ENCODE measurements at regions not wholly inside any gene's neighbourhood (a gene's known extent, or its start where the extent isn't known, plus 50 kb on each side); places are given as distances from the start of the nearest gene placed in this dataset.

DNA sequence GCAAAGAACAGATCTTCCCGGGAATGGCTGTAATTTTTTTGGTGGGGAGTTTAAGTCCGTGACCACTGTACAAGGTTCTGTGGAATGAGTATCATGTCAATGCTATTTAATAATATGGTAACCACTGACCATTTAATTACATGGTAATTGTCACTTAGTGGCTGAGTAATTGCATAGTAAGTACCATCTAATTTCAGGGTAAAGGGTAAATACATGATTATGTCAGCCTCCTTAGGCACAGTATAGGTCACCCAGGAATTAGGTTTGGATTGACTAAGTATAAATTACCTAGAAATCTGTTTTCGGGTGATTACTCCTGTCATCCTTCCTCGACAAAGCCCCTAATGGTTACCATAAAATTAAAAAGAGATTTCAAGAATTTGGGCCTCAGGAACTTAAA lies 120.1 kb upstream of the AGBL1 start:
- no peak for TF ChIP-seq CTCF (IDR thresholded peaks at IDR 0.05; ENCODE audit: borderline replicate concordance, insufficient read depth, low read depth, low read length)

GRCh38 chr15:85960381-85960780 lies 119.3 kb upstream of the AGBL1 start:
- no peak for TF ChIP-seq CTCF (IDR thresholded peaks at IDR 0.05; ENCODE audit: borderline replicate concordance, insufficient read depth, low read depth, low read length)
- H3K4me3 ChIP-seq (ENCODE audit: low read depth, low read length): no peak overlapping the region

More for the DNA sequence above, 120.1 kb upstream of the AGBL1 start:
- H3K4me3 ChIP-seq (ENCODE audit: low read depth, low read length): no peak overlapping the region

- H3K4me3 ChIP-seq (ENCODE audit: low read depth, low read length): no peak overlapping the region
- TF ChIP-seq CTCF (IDR thresholded peaks at IDR 0.05; ENCODE audit: borderline replicate concordance, insufficient read depth, low read depth, low read length): no peak
Measured at GRCh38 chr15:85961821-85962220, 117.8 kb upstream of the AGBL1 start.

DNA sequence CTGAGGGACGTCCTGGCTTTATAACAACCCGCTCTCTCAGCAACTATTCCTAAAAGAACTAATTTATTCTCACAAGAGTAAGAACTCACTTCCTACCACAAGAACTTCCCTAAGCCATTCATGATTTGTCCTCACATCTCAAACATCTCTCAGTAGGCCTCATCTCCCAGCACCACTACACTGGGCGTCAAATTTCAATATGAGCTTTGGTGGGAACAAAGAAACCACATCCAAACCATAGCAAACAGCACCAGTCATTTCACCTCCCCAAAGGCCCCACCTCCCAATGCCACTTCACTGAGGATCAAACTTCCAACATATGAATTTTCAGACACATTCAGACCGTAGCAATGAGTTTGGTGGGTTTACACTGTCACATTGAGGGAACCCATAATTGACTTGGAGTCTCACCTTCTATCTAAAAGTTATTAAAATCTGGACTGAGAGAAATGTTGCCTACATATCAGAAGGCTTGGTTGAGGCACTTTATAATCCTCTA lies 116.4 kb upstream of the AGBL1 start:
- H3K4me3 ChIP-seq (ENCODE audit: low read depth, low read length): no peak overlapping the region
- TF ChIP-seq CTCF (IDR thresholded peaks at IDR 0.05; ENCODE audit: borderline replicate concordance, insufficient read depth, low read depth, low read length): no peak

DNA sequence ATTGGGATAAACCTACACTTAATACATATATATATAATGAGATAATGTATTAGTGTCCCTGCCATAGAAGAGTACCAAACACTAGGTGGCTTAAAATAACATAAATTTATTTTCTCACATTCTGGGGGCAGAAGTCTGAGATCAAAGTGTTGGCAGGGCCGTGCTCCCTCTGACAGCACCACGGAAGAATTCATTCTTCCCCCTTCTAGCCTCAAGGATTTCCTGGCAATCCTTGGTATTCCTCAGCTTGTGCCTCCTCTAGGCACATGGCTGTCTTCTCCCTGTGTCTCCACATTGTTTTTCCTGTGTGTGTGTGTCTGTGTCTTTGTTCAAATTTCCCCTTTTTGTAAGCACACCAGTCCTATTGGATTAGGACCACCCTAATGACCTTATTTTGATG lies 115.2 kb upstream of the AGBL1 start:
- TF ChIP-seq CTCF (IDR thresholded peaks at IDR 0.05; ENCODE audit: borderline replicate concordance, insufficient read depth, low read depth, low read length): no peak
- no peak overlapping the region for H3K4me3 ChIP-seq (ENCODE audit: low read depth, low read length)

GRCh38 chr15:85967553-85967952 lies 112.1 kb upstream of the AGBL1 start:
- no peak for TF ChIP-seq CTCF (IDR thresholded peaks at IDR 0.05; ENCODE audit: borderline replicate concordance, insufficient read depth, low read depth, low read length)

DNA sequence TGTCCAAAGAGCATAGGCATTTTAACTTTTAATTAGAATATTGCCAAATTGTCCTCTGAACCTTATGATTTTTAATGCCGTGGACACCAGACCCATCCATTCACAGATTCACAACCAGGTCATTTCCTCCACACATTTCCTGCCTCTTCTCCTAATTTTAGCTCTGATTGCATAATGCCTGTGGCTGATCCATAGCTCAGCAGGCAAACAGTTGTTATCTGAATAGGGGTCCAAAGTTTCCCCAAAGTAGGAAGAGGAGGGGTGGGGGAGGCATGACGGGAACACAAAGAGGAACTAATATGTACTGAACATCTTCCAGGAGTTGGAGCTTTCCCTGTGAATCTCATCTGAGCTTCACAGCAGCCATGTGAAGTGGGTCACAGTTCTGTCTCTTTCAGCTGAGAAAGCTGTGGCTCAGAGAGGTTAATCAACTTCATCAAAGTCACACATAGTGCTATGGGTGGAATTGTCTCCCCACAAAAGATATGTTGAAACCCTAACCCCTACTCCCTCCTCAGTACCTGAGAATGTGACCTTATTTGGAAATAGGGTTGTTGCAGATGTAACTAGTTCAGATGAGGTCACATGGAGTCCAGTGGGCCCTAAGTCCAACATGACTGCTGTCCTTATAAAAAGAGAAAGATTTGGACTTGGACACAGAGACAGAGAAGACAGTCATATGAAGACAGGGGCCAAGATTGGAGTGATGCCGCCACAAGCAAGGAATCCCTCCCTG lies 106.7 kb upstream of the AGBL1 start:
- TF ChIP-seq CTCF (IDR thresholded peaks at IDR 0.05; ENCODE audit: borderline replicate concordance, insufficient read depth, low read depth, low read length): no peak

More at GRCh38 chr15:85967553-85967952, 112.1 kb upstream of the AGBL1 start:
- no peak overlapping the region for H3K4me3 ChIP-seq (ENCODE audit: low read depth, low read length)

More for the DNA sequence above, 106.7 kb upstream of the AGBL1 start:
- no peak overlapping the region for H3K4me3 ChIP-seq (ENCODE audit: low read depth, low read length)
